Lung (tissue), 11 donors: ENCODE measurements at regions not wholly inside any gene's neighbourhood (a gene's known extent, or its start where the extent isn't known, plus 50 kb on each side); places are given as distances from the start of the nearest gene placed in this dataset.

Experiments
- ATAC-seq: fragments of 200-7000 bp; cut with Tn5 transposase; one replicate; pipeline ENCODE4 v1.9.1; 2020; ENCODE audit warnings: moderate number of reproducible peaks; ENCODE audit not compliant: insufficient read depth, low FRiP score
- DNase-seq, 3 donors: peaks; one replicate each; pipeline ENCODE4 v3.0.0-alpha.2; 2013 to 2017
- H3K27ac ChIP-seq, 2 donors: one replicate each; pipeline ENCODE4 v1.5.1; 2013; ENCODE audit warnings: mild to moderate bottlenecking in 2 of 2, moderate library complexity in 2 of 2, control low read depth in 1 of 2, inconsistent platforms in 1 of 2, low read depth in 1 of 2, low read length in 1 of 2
- H3K27me3 ChIP-seq, 3 donors: one replicate each; pipeline ENCODE4 v1.5.1; 2013; ENCODE audit warnings: low read length in 2 of 3; ENCODE audit not compliant: control insufficient read depth in 3 of 3, insufficient read depth in 3 of 3
- H3K36me3 ChIP-seq, 4 donors: one replicate each; pipeline ENCODE4 v1.5.1; 2013; ENCODE audit warnings: low read length in 4 of 4, mild to moderate bottlenecking in 1 of 4, moderate library complexity in 1 of 4; ENCODE audit not compliant: control insufficient read depth in 4 of 4, insufficient read depth in 4 of 4
- H3K4me1 ChIP-seq, 5 donors: one replicate each; pipeline ENCODE4 v1.5.1; 2013; ENCODE audit warnings: low read length in 5 of 5, mild to moderate bottlenecking in 2 of 5, moderate library complexity in 1 of 5; ENCODE audit not compliant: control insufficient read depth in 5 of 5, insufficient read depth in 5 of 5
- H3K4me3 ChIP-seq: one replicate; pipeline ENCODE4 v1.5.1; 2013; ENCODE audit warnings: mild to moderate bottlenecking, control low read depth, moderate library complexity
- H3K9ac ChIP-seq, 2 donors: one replicate each; pipeline ENCODE4 v1.5.1; 2013; ENCODE audit warnings: low read length in 2 of 2, control low read depth in 1 of 2; ENCODE audit not compliant: insufficient read depth in 1 of 2
- H3K9me3 ChIP-seq, 4 donors: one replicate each; pipeline ENCODE4 v1.5.1; 2013; ENCODE audit warnings: low read length in 3 of 4, mild to moderate bottlenecking in 1 of 4, moderate library complexity in 1 of 4; ENCODE audit not compliant: control insufficient read depth in 4 of 4, insufficient read depth in 3 of 4
- CTCF ChIP-seq: IDR thresholded peaks from 2 replicates; pipeline ENCODE4 v1.5.1; 2012; ENCODE audit warnings: mild to moderate bottlenecking; ENCODE audit errors: control extremely low read depth, extremely low read depth
- WGBS, 2 donors: extraction: QIAGEN DNeasy Blood & Tissue Kit; methylation state at CpG; one replicate each; pipeline ENCODE4 v1.1.7; 2013; 5-methylcytosine and 5-hydroxymethylcytosine counted together
- donor health status: control.
- donor health status: control.
- donor health status: Bipolar disorder and iron deficiency.
- donor health status: healthy.
- donor health status: DM: yes; HTN: yes; CAD: no.

DNA sequence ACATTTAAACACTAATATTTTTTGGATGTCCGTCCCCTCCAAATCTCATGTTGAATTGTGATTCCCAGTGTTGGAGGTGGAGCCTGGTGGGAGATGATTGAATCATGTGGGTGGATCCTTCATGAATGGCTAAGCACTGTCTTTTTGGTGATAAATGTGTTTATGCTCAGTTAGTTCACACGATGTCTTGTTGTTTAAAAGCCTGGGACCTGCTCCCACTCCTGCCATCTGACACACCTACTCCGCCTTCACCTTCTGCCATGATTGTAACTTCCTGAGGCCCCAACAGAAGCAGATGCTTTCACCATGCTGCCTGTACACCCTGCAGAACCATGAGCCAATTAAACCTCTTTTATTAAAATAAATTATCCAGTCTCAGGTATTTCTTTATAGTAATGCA lies 114.7 kb downstream of the TNFAIP3 start:
- no peaks in the 10 kb centered on the region for H3K9me3 ChIP-seq

DNA sequence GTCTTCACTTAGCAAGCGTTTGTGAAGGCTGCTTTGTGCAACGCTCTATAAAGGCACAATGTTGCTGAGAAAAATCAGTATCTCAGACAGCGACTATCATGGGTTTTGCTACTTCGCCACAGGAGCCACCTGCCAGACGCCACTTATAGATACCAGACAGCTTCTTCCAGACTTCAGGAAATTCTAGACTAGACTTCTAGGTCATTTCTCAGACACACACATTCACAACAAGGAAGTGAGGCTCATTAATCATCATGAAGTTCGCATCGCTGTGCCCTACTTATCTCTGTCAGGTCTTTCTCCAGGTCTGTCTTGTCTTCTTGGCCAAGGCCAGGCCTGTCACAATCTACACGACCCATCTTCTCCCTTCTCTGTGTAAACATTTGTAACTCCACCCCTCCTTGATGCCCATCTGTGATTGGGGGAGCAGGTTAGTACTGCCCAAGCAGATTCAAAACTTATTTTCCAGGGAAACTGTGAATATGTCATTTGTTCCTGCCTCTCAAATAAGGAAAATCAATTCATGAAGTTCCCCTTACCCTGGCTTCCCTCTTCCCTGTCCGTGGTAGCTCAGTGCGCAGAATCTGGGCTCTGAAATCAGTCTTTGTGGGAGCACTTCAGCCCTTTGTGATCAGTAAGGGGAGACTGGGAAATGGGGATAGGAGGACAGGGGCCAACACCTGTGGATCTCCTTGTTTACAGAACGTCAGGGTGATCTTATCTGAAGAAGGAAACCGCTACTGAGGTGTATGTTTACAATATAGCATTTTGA lies 115.5 kb downstream of the TNFAIP3 start:
- 60 to 70% methylated on average over 12 of the region's 12 CpGs for WGBS, 2 donors
- no peak for TF ChIP-seq CTCF
- Histone ChIP-seq H3K27ac (no peak overlapping the region), H3K9me3 (no peaks in the 10 kb centered on the region), H3K4me1 (no peaks in the 10 kb centered on the region), H3K27me3 (no peaks in the 10 kb centered on the region), H3K36me3 (no peaks in the 10 kb centered on the region), H3K4me3 (no peak overlapping the region), H3K9ac (no peak overlapping the region)
- DNase-seq, result no peak
- no peak for ATAC-seq

More for the DNA sequence above, 114.7 kb downstream of the TNFAIP3 start:
- Histone ChIP-seq H3K4me1 (peaks cover 0 to 1% (median 0%) of the 10 kb centered on the region in 5 donors), H3K4me3 (no peak overlapping the region), H3K36me3 (no peaks in the 10 kb centered on the region), H3K9ac (no peak overlapping the region), H3K27ac (no peak overlapping the region), H3K27me3 (no peaks in the 10 kb centered on the region)
- TF ChIP-seq CTCF, result no peak
- ATAC-seq, result no peak
- WGBS, 2 donors, result 81 to 88% methylated on average over 3 of the region's 3 CpGs
- no peak for DNase-seq

DNA sequence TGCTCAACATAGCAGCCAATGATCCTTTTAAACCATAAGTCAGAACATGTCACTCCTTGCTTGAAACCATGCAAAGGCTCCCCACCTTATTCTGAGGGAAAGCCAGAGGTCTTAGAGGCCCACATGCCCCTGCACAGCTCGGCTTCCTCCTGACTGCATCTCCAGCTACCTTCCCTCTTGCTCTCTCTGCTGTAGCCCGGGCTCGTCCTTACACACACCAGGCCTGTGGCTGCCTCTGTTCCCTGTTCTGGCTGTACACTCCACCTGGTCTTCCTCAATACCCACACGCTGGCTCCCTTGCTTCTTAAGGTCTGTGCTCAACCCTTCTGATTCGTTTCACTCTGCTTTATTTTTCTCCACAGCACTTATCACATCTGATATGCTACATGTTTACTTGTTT lies 116.2 kb downstream of the TNFAIP3 start:
- 82 to 87% methylated on average over 5 of the region's 5 CpGs for WGBS, 2 donors
- H3K27ac ChIP-seq, result no peak overlapping the region
- no peak for TF ChIP-seq CTCF
- H3K27me3 ChIP-seq, result no peaks in the 10 kb centered on the region
- no peaks in the 10 kb centered on the region for H3K36me3 ChIP-seq
- no peak for ATAC-seq
- no peaks in the 10 kb centered on the region for H3K4me1 ChIP-seq
- no peak for DNase-seq
- H3K9me3 ChIP-seq, result no peaks in the 10 kb centered on the region
- H3K4me3 ChIP-seq, result no peak overlapping the region
- H3K9ac ChIP-seq, result no peak overlapping the region

DNA sequence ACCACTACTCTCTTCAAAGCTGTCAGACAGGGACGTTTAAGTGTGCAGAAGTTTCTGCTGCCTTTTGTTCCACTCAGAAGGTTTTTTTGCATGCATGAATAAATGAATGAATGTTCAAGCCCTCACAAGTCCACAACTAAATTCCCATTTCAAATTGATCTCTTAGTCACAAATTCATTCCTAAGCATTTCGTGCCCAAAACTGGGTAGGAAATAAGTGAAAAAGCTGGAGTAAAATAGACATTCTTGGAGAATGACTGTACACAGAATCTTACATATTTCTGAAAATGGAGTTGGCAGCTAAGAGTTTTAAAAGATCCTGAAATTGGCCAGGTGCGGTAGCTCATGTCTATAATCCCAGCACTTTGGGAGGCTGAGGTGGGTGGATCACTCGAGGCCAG lies 117.6 kb downstream of the PERP start:
- no peaks in the 10 kb centered on the region for H3K27me3 ChIP-seq
- TF ChIP-seq CTCF, result no peak
- no peaks in the 10 kb centered on the region for H3K9me3 ChIP-seq
- 78 to 91% methylated on average over 4 of the region's 4 CpGs for WGBS, 2 donors
- no peaks in the 10 kb centered on the region for H3K36me3 ChIP-seq
- no peak overlapping the region for H3K4me3 ChIP-seq
- DNase-seq (no peak), ATAC-seq (no peak)
- H3K27ac ChIP-seq, result no peak overlapping the region
- H3K9ac ChIP-seq, result no peak overlapping the region
- no peaks in the 10 kb centered on the region for H3K4me1 ChIP-seq
